Uterus (tissue), 2 donors: ENCODE measurements at regions not wholly inside any gene's neighbourhood (a gene's known extent, or its start where the extent isn't known, plus 50 kb on each side); places are given as distances from the start of the nearest gene placed in this dataset.

Experiments used
- CTCF ChIP-seq, 4 experiments: fragments of 200-600 bp in 2 of 4; fragments of 450-650 bp in 2 of 4; sonication (generic) in 2 of 4; IDR thresholded peaks; one replicate each; pipeline ENCODE4 v1.5.1; 2016 to 2019; ENCODE audit warnings: antibody characterized with exemption in 4 of 4, mild to moderate bottlenecking in 2 of 4, moderate library complexity in 1 of 4
- POLR2A ChIP-seq, 2 donors: fragments of 450-650 bp; IDR thresholded peaks; one replicate each; pipeline ENCODE4 v1.6.1; 2016; ENCODE audit warnings: antibody characterized with exemption in 2 of 2, mild to moderate bottlenecking in 1 of 2, moderate library complexity in 1 of 2

GRCh38 chr9:107862881-107863280 lies 373.3 kb upstream of the KLF4 start:
- TF ChIP-seq CTCF (IDR thresholded peaks at IDR 0.05) (no peak), POLR2A (IDR thresholded peaks at IDR 0.05) (no peak)
